ENCODE measurements at regions not wholly inside any gene's neighbourhood (a gene's known extent, or its start where the extent isn't known, plus 50 kb on each side); places are given as distances from the start of the nearest gene placed in this dataset.

GRCh38 chr11:13225038-13226001 is 52.3 kb upstream of the BMAL1 start:
- no peaks in the 10 kb centered on the region for H3K27me3 ChIP-seq (ENCODE audit: insufficient read depth, low read length)
- H3K36me3 ChIP-seq (ENCODE audit: insufficient read depth, low read length): no peaks in the 10 kb centered on the region
- no peaks in the 10 kb centered on the region for H3K9me3 ChIP-seq (ENCODE audit: insufficient read depth, low read depth, low read length)
- H3K9ac ChIP-seq (ENCODE audit: low read depth, low read length): no peak overlapping the region
- H3K27ac ChIP-seq (ENCODE audit: low read depth, low read length): no peak overlapping the region
- WGBS: 87% methylated on average over 10 of the region's 10 CpGs
- no peak overlapping the region for H3K4me3 ChIP-seq (ENCODE audit: low read length)
- peaks cover 6% of the 10 kb centered on the region; the same call in 1 of the 2 replicates for H3K4me1 ChIP-seq (ENCODE audit: insufficient read depth, low read length)

DNA sequence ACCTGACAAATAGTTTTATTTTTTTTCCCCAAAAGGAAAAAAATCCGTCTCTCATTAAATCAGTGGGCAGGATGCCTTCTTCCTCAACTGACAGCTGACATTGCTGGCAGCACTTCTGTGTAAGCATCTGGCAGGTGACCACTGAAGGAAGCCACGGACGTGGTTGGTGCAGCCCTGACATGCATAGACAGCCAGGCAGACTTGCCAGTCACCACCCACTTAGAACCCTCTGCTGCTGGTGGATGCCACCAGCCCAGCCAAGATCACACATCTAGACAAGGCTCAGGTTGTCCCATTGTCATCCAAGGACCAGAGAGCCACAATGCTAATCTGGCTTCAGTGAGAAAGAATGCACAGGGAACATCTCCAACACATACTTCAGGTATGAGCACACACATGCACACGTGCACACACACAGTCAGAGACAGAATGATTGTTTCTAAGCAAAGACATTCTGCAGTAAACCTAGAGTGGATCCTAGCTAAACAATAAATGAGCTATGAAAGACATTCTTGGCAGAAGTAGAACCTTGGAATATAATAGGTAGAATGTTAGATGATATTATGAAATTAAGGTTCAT is 49.8 kb upstream of the BMAL1 start:
- WGBS: 88% methylated on average over 4 of the region's 4 CpGs
- Histone ChIP-seq H3K9ac (ENCODE audit: low read depth, low read length) (no peak overlapping the region), H3K4me1 (ENCODE audit: insufficient read depth, low read length) (no peaks in the 10 kb centered on the region; the same call in 1 of the 2 replicates), H3K36me3 (ENCODE audit: insufficient read depth, low read length) (no peaks in the 10 kb centered on the region), H3K9me3 (ENCODE audit: insufficient read depth, low read depth, low read length) (no peaks in the 10 kb centered on the region), H3K4me3 (ENCODE audit: low read length) (no peak overlapping the region), H3K27me3 (ENCODE audit: insufficient read depth, low read length) (no peaks in the 10 kb centered on the region), H3K27ac (ENCODE audit: low read depth, low read length) (no peak overlapping the region)

All from HUES64 (cell line).